Sigmoid colon (tissue), 4 donors: ENCODE measurements at regions not wholly inside any gene's neighbourhood (a gene's known extent, or its start where the extent isn't known, plus 50 kb on each side); places are given as distances from the start of the nearest gene placed in this dataset.

Source experiments
- EP300 ChIP-seq, 4 donors: sonication (generic); formaldehyde crosslinking; IDR thresholded peaks; one replicate each; pipeline ENCODE4 v1.6.1; 2017; ENCODE audit warnings: antibody characterized with exemption in 4 of 4
- POLR2A ChIP-seq, 2 donors: fragments of 450-650 bp; IDR thresholded peaks; one replicate each; pipeline ENCODE4 v1.6.1; 2016; ENCODE audit warnings: antibody characterized with exemption in 2 of 2, mild to moderate bottlenecking in 2 of 2, moderate library complexity in 2 of 2
- POLR2AphosphoS5 ChIP-seq, 4 donors: sonication (generic); formaldehyde crosslinking; IDR thresholded peaks; one replicate each; pipeline ENCODE4 v1.6.1; 2017; ENCODE audit warnings: antibody characterized with exemption in 4 of 4
- TF ChIP-seq, protein P1 (sequence below), 4 experiments: fragments of 450-650 bp in 3 of 4; fragments of 200-600 bp in 1 of 4; IDR thresholded peaks; one replicate each; pipeline ENCODE4 v1.5.1; 2016 to 2019; ENCODE audit warnings: antibody characterized with exemption in 4 of 4, mild to moderate bottlenecking in 3 of 4, moderate library complexity in 2 of 4

DNA sequence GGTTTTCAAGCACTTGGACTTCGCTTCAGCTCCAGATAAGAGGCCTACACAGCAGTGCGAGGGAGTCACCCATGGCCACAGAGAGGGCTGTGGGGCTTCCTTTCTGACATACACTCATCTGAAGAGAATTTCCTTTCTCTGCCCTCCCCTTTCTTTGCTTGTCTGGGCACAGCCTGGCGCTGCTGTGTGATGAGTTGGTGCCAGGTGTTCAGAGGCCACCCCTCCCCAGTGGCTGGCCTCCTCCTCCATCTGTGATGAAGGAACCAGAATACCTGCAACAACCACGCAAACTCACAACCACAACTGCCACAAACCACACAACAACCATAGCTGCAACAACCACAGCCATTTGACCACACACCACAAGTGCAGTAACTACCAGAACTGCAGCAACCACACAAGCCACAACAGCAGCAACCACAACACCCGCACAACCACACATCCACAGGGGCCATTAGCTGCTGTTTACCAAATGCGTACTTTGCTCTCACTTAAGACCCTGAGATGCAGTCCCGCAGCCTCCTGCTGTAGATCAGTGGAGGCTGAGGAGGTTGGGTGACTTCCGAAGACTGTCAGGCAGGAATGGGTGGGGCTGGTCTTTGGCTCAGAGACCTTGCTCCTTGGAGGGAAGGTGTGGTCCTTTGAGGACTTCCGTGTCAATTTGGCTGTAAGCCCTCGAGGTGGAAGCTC, 71.1 kb downstream of the IER5 start:
- TF ChIP-seq, protein P1, sequence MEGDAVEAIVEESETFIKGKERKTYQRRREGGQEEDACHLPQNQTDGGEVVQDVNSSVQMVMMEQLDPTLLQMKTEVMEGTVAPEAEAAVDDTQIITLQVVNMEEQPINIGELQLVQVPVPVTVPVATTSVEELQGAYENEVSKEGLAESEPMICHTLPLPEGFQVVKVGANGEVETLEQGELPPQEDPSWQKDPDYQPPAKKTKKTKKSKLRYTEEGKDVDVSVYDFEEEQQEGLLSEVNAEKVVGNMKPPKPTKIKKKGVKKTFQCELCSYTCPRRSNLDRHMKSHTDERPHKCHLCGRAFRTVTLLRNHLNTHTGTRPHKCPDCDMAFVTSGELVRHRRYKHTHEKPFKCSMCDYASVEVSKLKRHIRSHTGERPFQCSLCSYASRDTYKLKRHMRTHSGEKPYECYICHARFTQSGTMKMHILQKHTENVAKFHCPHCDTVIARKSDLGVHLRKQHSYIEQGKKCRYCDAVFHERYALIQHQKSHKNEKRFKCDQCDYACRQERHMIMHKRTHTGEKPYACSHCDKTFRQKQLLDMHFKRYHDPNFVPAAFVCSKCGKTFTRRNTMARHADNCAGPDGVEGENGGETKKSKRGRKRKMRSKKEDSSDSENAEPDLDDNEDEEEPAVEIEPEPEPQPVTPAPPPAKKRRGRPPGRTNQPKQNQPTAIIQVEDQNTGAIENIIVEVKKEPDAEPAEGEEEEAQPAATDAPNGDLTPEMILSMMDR (IDR thresholded peaks at IDR 0.05), result no peak
- no peak for TF ChIP-seq POLR2A (IDR thresholded peaks at IDR 0.05)
- TF ChIP-seq POLR2AphosphoS5 (IDR thresholded peaks at IDR 0.05), result no peak
- TF ChIP-seq EP300 (IDR thresholded peaks at IDR 0.05), result no peak
